ENCODE measurements at regions not wholly inside any gene's neighbourhood (a gene's known extent, or its start where the extent isn't known, plus 50 kb on each side); places are given as distances from the start of the nearest gene placed in this dataset.

GRCh38 chr11:97229936-97230335 lies 840.1 kb downstream of the JRKL start:
- TF ChIP-seq CTCF (IDR thresholded peaks at IDR 0.05) (no peak), POLR2A (IDR thresholded peaks at IDR 0.05) (no peak)
- no peaks in the 10 kb centered on the region for H3K9me3 ChIP-seq
- DNase-seq: no peak
- intact Hi-C loops (cut with DNase I): no loop called here
- no peak overlapping the region for H3K4me3 ChIP-seq
- H3K4me1 ChIP-seq: no peaks in the 10 kb centered on the region
- no peak overlapping the region for H3K27ac ChIP-seq
- H3K36me3 ChIP-seq: no peaks in the 10 kb centered on the region
- H3K27me3 ChIP-seq: no peaks in the 10 kb centered on the region
- WGBS, 2 donors: 32 to 44% methylated on average over 3 of the region's 3 CpGs

- Histone ChIP-seq H3K36me3 (no peaks in the 10 kb centered on the region), H3K27ac (no peak overlapping the region), H3K27me3 (no peaks in the 10 kb centered on the region), H3K9me3 (no peaks in the 10 kb centered on the region), H3K4me1 (no peaks in the 10 kb centered on the region), H3K4me3 (no peak overlapping the region)
- intact Hi-C loops (cut with DNase I): no loop called here
- DNase-seq: no peak
- TF ChIP-seq POLR2A (IDR thresholded peaks at IDR 0.05) (no peak), CTCF (IDR thresholded peaks at IDR 0.05) (no peak)
Observed at GRCh38 chr11:97231231-97231630, 841.4 kb downstream of the JRKL start.

GRCh38 chr11:97234016-97234415 lies 844.2 kb downstream of the JRKL start:
- no peak for DNase-seq
- Histone ChIP-seq H3K27ac (no peak overlapping the region), H3K27me3 (no peaks in the 10 kb centered on the region), H3K36me3 (no peaks in the 10 kb centered on the region), H3K9me3 (no peaks in the 10 kb centered on the region), H3K4me1 (no peaks in the 10 kb centered on the region), H3K4me3 (no peak overlapping the region)
- TF ChIP-seq CTCF (IDR thresholded peaks at IDR 0.05) (no peak), POLR2A (IDR thresholded peaks at IDR 0.05) (no peak)
- WGBS, 2 donors: 51% methylated on average over 3 of the region's 3 CpGs
- intact Hi-C loops (cut with DNase I): no loop called here

- DNase-seq: no peak
- TF ChIP-seq CTCF (IDR thresholded peaks at IDR 0.05): no peak
- no peak for TF ChIP-seq POLR2A (IDR thresholded peaks at IDR 0.05)
- intact Hi-C loops (cut with DNase I): no loop called here
Observed at GRCh38 chr11:97237151-97237550, 847.3 kb downstream of the JRKL start.

GRCh38 chr11:97247601-97248000 lies 857.8 kb downstream of the JRKL start:
- no peak for DNase-seq
- Histone ChIP-seq H3K4me1 (no peaks in the 10 kb centered on the region), H3K36me3 (no peaks in the 10 kb centered on the region), H3K9me3 (no peaks in the 10 kb centered on the region), H3K4me3 (no peak overlapping the region), H3K27ac (no peak overlapping the region), H3K27me3 (no peaks in the 10 kb centered on the region)
- intact Hi-C loops (cut with DNase I): no loop called here
- 50% methylated on average over 1 of the region's 3 CpGs; no CpG with 5 or more reads in 1 of the 2 donors for WGBS, 2 donors
- no peak for TF ChIP-seq CTCF (IDR thresholded peaks at IDR 0.05)
- TF ChIP-seq POLR2A (IDR thresholded peaks at IDR 0.05): no peak

More at GRCh38 chr11:97237151-97237550, 847.3 kb downstream of the JRKL start:
- H3K27me3 ChIP-seq: no peaks in the 10 kb centered on the region
- H3K4me3 ChIP-seq: no peak overlapping the region
- H3K36me3 ChIP-seq: no peaks in the 10 kb centered on the region
- no peaks in the 10 kb centered on the region for H3K9me3 ChIP-seq
- no peaks in the 10 kb centered on the region for H3K4me1 ChIP-seq
- no peak overlapping the region for H3K27ac ChIP-seq
- 81 to 82% methylated on average over 2 of the region's 2 CpGs for WGBS, 2 donors

Data from esophagus squamous epithelium (tissue), 5 donors.